ENCODE measurements at regions not wholly inside any gene's neighbourhood (a gene's known extent, or its start where the extent isn't known, plus 50 kb on each side); places are given as distances from the start of the nearest gene placed in this dataset.

DNA sequence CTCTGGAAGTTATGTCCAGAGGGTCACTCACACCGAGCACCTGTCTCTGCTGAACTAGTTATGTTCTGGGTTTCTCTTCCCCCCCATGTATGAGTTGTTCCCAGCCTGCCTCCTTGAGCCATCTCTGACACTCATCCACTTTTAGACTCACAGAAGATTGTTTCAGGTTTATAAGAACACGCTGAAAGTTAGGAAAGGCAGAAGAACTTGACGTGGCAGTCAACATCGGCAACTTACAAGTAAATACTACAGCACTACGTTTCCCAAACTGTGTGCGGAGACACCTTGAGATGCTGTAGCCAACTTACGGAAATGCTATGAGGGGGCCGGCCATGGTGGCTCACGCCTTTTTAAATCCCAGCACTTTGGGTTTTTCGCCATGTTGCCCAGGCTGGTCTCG is 318.0 kb downstream of the ZNF621 start:
- TF ChIP-seq, protein P1, sequence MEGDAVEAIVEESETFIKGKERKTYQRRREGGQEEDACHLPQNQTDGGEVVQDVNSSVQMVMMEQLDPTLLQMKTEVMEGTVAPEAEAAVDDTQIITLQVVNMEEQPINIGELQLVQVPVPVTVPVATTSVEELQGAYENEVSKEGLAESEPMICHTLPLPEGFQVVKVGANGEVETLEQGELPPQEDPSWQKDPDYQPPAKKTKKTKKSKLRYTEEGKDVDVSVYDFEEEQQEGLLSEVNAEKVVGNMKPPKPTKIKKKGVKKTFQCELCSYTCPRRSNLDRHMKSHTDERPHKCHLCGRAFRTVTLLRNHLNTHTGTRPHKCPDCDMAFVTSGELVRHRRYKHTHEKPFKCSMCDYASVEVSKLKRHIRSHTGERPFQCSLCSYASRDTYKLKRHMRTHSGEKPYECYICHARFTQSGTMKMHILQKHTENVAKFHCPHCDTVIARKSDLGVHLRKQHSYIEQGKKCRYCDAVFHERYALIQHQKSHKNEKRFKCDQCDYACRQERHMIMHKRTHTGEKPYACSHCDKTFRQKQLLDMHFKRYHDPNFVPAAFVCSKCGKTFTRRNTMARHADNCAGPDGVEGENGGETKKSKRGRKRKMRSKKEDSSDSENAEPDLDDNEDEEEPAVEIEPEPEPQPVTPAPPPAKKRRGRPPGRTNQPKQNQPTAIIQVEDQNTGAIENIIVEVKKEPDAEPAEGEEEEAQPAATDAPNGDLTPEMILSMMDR (IDR thresholded peaks at IDR 0.05), result no peak
- no peak for TF ChIP-seq POLR2A (IDR thresholded peaks at IDR 0.05)

All from heart left ventricle (tissue), 13 donors.